ENCODE measurements at regions not wholly inside any gene's neighbourhood (a gene's known extent, or its start where the extent isn't known, plus 50 kb on each side); places are given as distances from the start of the nearest gene placed in this dataset.

DNA sequence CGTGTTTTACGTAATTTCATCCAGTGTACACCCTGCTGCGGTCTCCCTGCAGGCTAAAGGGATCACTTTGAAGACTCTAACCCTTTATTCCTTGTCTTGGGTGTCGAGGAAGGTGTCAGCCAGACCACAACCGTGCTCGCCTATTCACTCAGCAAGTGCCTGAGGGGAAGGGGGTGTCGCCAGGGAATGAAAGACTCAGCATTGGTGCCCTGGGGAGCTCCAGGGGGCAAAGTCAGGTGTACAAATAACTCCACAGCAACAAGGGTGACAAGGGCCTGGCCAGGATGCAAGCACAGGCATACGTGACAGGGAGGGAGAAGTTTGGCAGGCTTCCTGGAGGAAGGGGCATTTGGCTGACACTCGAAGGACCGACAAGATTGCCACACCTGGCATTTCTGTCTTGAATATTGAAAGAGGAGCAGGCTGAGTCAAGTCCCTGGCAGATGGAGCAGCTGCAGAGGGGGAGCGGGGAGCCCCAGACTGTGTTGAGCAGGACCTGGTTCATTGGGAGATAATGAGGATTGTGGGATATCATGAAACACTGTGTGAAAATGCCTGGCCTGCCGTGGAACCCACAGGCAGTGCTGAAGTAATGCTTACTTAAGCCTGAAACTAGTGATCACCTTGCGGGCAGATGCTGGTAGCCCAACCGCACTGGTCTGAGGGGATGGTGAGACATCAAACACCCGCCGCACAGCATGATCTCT is 93.9 kb downstream of the RHOB start:
- DNase-seq (ENCODE audit: low spot score): no peak

DNA sequence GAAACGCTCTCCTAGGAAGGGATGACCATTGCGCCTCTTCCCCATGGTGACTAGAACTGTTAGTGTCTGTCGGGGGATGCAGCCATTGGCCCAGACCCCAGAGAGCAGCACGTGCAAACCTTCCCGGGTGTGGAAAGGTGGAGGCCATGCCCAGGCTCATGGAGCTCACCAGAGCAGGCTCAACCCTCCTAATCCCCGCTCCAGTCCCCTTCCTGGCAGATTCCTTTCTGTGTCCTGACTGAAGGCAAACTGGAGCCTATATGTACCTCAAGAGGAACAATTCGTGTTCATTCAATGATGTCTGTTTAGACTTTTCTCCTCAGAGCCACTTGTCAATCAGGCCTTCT is 94.4 kb downstream of the RHOB start:
- DNase-seq (ENCODE audit: low spot score): no peak

DNA sequence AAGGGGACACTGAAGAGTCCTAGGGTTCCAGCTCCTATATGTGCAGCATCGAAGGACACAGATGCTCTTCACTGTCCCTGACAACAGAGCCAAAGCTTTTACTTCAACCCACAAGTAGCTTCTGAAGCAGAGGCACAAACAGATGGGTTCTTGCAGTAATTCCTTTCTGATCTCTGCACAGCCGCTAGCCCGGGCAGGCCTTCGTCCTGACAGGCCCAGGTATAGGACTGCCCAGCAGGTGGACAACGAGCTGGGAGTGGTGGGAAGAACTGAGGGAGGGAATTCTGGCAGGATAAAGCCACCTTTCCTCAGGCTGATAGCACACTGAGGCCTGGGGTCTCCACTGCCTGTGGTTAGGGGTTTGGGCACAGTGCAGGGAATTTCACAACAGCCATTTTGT is 94.8 kb downstream of the RHOB start:
- no peak for DNase-seq (ENCODE audit: low spot score)

DNA sequence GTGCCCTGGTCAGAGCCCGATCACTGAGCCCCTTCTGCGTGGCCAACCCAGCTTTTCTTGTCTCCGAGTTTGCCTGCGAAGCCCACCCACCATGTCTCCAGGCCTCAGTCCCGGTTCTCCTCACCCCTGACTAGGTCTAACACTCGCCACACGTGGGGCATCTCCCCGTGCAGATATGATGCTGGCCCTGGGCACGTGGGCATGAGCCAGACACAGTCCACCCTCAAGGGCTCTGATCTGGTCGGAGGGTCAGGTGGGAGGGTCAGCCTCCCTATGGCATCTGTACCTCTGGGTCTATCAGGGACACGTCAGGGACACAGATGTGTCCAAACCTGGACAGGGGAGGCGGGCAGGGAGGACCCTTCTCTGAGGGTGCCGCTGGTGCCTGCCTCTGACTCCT is 95.4 kb downstream of the RHOB start:
- DNase-seq (ENCODE audit: low spot score): no peak

DNA sequence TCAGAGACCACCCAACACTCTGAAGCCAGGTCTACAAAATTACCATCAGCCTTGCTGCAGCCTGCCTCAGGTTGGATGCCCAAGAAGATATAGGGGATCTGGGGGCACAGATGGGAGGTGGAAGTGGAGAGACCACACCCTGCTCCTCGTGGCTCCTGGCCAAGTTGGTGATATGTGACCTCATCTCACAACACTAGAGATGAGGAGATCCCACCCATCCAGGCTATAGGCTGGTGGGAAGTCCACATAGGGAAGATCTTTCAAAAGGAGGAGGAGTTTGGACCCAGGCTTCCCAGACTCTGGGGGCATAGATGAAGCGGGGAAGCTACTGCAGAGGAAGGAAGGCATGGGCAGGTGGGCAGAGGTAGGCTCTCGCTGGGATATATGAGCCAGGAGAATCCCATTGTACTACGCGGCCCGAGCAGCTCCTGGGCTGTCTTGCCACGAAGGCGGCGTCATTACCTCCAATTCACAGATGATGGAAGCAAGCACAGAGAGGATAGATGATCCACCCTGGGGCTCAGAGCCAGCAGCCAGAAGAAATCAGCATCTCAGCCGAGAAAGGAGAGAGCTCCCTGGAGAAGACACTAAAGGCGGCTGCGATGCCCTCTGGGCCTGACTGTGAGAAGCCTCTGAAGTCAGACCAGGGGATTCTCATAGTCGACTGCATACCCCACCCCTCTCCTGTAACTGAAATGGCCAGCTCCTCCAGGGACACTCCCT is 96.0 kb downstream of the RHOB start:
- no peak for DNase-seq (ENCODE audit: low spot score)

DNA sequence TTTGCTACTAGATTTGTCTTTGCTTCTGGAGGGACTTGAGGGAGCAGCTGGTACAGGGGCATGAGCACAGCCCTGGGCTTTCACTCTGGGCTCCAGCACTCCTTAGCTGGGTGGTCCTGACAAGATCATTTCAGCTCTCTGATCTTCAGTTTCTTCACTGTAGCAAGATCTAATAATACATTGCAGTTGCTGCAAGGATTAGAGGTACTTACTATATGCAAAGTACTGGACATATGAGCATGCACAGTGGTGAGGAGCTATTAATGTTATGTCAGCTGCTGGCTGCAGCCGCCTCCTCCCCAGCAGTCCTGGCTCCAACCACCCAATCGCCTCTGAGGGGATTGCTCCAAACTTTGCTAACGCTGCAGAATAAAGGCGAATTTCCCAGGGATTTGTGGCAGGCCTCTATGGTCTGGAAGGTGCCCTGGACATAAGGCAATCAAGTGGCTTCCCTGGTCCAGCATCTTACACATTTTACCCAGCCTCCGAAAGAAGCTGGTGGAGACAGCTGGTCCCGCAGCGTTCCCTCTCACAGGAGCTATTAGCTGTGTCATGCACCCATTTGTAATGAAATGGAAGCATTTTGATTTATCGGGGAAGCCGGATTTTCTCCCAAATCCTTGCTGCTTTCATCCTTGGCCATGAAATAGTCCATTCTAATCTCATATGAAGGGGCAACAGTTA is 96.7 kb downstream of the RHOB start:
- no peak for DNase-seq (ENCODE audit: low spot score)

DNA sequence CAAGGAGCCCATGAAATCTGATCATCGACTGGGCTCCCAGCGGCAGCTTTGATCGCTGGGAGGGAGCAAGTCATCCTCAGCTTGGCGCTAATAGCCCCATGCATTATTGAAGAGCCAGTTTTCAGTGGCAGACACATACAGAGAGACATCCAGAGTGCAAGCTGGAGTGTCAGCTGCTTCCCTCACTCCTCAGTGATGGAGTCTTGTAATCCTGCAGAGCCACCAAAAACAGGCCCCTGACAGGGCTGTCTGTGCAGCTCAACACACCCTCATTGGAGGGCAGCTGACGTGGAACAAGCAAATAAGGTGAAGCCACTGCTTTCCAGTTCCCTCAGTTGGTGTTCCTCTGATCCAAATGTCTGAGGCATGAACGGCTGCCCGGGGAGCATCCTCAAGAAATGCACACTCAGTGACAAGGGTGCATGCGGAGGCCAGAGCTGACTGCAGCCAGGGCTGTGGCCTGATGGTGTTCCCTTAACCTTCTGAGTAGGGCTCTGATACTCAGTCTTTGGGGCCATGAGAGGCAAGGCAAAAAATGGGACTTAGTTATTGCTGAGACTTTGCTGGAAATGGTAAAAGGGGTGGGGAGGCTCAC is 97.4 kb downstream of the RHOB start:
- no peak for DNase-seq (ENCODE audit: low spot score)

DNA sequence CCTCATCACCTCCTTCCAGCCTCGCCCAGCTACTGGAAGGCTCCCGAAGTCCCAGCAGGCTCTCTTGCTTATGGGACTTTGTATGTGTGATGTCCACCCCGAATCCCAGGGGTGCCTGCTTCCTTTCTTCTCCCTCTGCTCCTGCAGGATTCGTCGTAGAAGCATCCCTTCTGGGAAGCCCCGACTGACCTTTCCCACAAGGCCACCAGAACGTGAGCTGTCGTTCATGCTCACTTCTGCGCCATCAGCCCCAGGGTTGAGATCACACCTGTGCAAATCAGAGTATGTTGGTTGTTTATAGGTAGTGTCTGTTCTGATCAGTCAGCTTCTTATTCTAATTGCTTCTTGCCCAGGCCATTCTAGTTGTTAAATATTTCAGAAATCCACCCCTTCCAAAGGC is 101.8 kb downstream of the HS1BP3 start:
- DNase-seq (ENCODE audit: low spot score): no peak

DNA sequence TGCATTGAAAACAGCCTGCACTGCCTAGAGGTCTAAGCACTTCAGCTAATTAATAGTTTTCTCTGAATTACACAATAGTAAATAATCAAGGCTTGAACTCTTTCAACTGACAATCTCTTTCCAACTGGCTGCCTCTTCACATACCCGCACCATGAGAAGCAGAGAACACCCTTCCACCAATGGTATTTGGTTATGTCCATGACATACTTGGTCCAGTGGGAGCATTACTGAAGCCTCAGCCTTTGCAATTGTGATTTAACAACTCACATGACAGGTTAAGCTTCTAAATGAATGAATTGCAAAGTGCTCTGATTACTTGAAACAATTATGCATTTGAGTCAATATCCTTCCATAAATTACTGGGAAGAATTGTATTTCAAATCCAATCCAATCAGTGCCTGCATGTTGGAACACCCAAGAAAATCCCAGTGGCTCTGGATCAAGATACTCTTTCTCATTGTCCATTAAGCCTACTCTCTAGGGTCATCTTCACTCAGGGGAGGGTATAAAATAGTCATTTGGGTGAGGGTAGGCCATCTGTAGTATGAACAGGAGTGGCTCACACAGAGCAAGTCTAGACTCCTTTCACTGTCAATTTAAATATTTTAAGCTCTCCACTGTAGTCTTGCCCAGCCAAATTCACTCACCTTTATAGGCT is 101.1 kb downstream of the HS1BP3 start:
- DNase-seq (ENCODE audit: low spot score): no peak

DNA sequence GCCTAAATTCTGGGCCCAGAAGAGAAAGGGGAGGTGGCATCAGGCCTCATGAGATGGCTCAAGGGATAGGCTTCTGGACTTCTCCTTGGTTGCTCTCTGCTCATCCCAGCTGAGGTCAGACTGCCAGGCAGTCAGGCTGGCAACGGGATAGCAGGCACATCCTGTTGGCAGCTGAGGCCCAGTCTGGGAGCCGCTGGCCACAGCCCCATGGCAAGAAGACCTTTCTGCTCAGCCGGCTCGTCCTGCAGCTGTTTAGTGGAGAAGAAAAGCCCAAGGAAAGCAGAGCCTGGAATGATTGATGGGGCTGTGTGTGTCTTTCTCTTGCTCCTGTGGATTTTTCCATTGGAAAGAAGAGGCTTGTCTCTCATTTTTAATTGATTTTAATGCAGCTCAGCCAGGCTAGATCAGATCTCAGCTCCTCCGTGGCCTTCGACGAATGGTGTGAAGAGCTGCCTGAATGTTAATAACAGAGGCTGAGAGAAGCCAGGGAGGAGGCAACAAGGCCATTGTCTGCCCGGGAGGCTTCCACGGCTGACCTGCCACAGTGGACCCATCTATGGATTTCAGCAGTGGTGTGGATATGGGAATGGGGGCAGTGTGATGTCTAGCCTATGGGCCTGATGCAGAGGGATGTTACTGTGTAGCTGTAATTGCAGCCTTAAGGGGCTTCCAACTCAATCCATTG is 99.5 kb downstream of the HS1BP3 start:
- DNase-seq (ENCODE audit: low spot score): no peak

DNA sequence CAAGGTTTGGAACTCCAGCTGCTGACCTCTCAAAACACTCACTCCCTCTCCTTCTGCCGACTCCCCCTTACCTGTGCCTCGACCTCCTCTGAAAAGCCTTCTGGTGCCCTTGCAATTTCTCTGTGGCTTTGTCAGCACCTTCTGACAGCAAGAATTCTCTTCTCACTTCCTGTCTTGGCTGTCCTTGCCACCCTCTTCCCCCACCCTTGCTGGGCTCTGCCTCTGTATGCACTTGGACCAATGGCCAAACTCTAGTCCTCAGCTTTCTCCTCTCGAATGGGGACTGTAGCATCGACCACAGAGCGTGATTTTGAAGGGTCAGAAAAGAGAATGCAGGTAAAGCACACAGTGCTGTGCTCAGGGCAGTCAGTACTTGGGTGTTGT is 99.0 kb downstream of the HS1BP3 start:
- no peak for DNase-seq (ENCODE audit: low spot score)

DNA sequence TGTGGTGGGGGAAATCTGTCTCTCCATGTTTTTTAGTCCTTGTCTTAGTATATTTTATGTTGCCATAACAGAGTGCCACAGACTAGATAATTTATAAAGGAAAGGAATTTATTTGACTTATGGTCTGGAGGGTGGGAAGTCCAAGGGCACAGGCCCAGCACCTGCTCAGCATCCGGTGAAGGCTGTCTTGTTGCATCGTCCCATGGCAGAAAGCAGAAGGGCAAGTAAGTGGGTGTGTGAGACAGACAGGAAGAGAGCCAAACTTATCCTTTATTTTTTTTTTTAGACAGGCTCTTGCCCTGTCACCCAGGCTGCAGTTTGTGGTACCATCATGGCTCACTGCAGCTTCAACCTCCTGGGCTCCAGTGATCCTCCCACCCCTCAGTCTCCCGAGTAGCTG is 98.1 kb downstream of the HS1BP3 start:
- no peak for DNase-seq (ENCODE audit: low spot score)

DNA sequence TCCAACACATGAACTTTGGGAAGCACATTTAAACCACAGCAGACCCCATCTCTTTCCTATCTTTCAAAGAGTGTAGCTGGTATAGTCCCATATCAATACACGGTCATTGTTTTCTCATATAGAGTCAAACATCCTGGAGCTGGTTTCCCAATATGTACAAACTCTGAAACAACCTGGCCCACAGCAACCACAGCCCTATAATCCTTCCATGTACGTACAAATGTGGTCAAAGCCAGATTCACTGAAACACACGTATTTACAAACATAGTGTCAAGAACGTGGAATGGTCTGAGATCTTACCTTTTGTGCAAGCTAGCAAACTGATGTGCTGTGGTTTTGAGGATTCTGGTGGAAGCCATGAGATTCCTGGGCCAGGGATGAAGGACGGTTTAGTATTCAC is 97.3 kb downstream of the HS1BP3 start:
- no peak for DNase-seq (ENCODE audit: low spot score)

DNA sequence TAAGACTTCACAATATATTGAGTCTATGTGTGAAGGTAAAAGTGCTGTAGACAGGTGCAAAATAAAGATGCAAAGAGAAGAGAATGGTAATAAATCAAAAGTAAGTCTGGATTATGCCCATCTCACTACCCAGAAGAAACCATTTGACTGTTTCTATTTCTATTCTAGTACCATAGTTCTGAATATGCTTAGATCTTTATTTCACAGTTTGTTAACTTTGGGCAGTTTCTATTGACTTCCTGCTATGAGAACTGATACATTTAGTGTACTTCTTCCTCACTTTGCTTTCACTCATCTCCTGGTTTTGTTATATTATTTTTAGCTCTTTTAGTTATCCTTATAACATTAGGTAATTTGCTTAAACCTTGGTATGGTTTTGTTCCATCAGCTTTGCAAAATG is 94.9 kb downstream of the HS1BP3 start:
- no peak for DNase-seq (ENCODE audit: low spot score)

DNA sequence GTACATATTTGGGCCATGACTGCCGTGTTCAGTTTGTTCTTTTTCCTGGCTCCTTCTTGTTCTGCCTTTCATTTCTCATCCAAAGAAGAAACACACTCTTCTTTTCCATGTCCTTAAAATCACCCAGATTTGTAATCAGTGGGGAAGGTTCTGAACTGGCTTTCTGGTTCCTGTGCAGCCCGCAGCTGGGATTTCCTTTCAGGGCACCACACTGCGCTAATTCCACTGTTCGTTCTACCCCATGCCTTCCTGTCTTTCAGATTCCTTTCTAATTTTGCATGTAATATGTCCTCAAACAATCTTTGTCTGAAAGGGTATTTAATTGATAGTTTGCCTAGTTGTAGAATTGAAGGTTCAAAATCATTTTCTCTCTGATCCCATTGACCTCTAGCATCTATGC is 94.1 kb downstream of the HS1BP3 start:
- DNase-seq (ENCODE audit: low spot score): no peak

DNA sequence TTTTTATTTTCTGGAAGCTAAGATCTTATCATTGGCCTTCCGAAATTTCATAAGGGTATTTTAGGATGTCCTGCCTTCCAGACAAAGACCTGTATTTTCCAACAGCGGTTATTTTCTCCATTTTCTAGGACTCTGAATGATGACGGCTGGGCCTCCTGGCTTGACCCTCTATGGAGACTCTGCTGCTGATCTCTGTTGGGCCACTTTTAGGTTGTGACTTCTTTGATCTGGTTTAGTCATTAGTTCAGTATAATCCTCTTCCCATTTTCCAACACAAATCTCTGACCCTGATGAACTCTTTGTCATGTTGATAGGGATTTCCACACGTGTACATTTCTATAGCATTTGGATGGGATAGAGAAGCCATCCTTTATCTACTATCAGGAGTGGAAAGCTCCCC is 93.7 kb downstream of the HS1BP3 start:
- no peak for DNase-seq (ENCODE audit: low spot score)

DNA sequence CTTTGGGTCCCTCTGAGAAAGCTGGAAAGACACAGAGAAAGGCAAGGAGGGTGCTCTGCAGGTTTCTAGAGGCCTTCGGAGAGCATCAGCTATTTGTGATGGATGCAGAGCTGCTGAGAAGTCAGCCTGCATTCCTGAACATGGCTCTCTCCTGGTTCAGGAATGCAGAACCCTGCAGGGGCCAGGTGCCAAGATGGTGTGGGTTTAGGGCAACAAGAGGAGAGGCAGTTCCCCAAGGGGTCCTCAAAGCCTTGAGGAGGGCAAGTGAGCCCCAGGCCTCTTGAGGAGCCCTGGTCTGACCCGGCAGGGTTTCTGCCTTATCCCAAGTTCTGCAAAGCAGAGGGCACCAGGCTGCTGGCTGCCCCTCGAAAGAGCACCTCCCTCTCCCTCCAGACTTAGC is 93.3 kb downstream of the HS1BP3 start:
- no peak for DNase-seq (ENCODE audit: low spot score)

DNA sequence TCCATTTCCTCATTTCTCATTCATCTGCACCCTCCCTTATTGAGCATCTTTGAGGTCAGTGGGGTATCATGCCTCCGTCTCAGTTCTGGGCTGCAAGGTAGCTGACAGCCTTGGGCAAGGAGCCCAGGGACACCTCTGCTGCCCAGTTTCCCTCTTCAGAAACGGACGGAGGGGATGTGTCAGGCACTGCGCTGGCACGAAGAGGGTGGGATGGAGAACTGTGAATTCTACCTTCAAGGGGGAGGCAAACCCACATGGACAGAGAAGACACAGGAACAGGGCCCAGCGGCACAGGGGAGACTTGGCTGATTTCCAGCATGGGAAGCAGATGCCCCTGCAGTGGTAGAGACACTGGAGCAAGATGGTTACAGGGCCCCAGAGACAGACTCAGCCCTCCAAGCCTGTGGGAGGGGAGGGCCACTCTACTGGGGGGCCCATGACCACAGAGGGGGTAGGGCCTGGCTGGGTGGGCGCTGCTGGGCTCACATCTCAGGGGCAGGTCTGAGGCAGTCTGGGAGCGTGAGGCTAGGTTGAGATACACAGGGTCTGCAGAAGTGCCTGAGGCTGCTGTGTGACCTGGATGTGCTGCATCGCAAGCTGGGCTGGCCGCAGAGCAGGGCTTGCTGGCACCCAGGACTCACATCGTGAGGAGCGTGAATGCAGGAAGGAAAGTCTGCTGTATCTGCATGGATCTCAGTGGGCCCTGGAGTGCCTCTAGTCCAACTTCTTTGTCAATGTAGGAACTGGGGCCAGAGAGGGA is 92.3 kb downstream of the HS1BP3 start:
- no peak for DNase-seq (ENCODE audit: low spot score)

DNA sequence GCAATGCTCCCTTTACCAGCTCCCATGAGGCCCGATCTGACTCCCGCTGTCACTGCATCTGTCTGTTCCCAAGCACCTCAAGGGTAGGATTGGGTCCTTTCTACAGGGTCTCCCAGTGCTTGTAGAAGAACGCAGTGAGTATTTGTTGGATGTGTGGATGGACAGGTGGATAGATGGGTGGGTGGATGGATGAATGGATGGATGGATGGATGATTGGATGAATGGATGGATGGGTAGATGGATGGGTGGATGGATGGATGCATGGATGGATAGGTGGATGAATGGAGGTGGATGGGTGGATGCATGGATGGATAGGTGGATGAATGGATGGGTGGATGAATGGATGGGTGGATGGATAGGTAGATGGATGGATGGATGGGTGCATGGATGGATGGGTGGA is 91.6 kb downstream of the HS1BP3 start:
- DNase-seq (ENCODE audit: low spot score): no peak

DNA sequence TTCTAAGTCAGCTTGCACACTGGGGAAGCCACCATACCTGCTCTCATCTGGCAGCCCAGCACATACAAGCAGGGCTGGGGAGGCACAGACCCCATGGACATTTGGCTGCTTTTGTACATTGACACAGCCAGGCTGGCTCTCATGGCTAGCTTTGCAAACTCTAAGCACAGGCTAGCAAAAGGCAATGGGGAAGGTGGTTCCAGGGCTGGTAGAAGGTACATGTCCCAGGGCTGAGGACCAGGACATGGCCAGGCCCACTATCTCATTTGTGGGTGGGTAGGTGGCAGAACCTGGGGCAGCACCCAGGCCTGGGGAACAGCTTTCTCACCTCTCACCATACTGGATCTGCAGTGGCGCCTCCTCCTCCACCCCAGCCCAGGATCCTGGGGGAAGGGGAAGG is 90.9 kb downstream of the HS1BP3 start:
- DNase-seq (ENCODE audit: low spot score): no peak

DNA sequence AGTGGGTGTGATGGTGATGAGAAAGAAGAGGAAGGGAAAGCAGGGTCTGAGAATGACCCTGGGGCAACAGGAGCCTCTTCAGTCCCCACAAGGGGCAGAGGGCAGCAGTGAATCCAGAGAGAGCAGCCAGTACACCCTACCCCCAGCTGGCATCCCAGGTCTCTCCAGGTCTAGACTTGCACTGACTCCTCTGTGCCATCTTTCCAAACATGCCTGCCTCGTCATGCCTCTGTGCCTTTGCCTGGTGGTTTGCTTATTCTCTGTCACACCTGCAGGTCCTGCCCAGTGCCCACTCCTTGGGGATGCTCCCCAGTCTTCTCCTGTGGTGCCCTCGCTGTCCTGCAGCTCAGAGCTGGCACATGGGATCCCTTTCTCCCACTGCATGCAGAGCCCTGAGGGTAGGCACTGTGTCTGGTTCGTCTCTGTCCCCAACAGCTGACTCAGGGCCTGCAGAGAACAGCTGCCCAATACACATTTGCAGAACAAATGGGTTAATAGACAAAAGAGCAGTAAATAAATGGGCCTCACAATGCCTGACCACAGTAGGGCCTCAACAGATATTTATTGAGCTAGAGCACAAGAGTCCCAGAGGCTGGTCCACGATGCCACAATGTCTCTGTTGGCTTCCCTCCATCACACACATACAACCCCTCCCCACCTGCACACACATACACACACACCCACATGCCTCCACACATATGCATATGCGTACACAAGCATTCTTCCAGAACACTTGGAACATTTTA is 89.8 kb downstream of the HS1BP3 start:
- no peak for DNase-seq (ENCODE audit: low spot score)

Data from COLO829 (cell line).